ENCODE measurements at regions not wholly inside any gene's neighbourhood (a gene's known extent, or its start where the extent isn't known, plus 50 kb on each side); places are given as distances from the start of the nearest gene placed in this dataset.

- no peaks in the 10 kb centered on the region for H3K27me3 ChIP-seq (ENCODE audit: insufficient read depth, insufficient read length)
- TF ChIP-seq SUZ12 (IDR thresholded peaks at IDR 0.05; ENCODE audit: extremely low read depth, insufficient read depth, insufficient read length), result no peak
- no peak for TF ChIP-seq ZNF274 (IDR thresholded peaks at IDR 0.05; ENCODE audit: low read depth, low read length)
- TF ChIP-seq YY1 (IDR thresholded peaks at IDR 0.05; ENCODE audit: insufficient read depth, insufficient read length), result no peak
- no peak overlapping the region for H3K9ac ChIP-seq (ENCODE audit: insufficient read length, low read depth)
- no peaks in the 10 kb centered on the region for H3K36me3 ChIP-seq (ENCODE audit: insufficient read depth, insufficient read length, low read length)
- no peak overlapping the region for H3K4me3 ChIP-seq (ENCODE audit: insufficient read length, low read depth)
- H3K4me1 ChIP-seq (ENCODE audit: insufficient read depth, insufficient read length), result no peaks in the 10 kb centered on the region
- no peaks in the 10 kb centered on the region for H3K9me3 ChIP-seq (ENCODE audit: insufficient read depth, low read length)
- no peak for DNase-seq (ENCODE audit: low read depth, low spot score)
Measured at GRCh38 chr5:45189481-45189880, 380.7 kb downstream of the MRPS30 start.

GRCh38 chr5:45195026-45195425 is 386.3 kb downstream of the MRPS30 start:
- no peaks in the 10 kb centered on the region for H3K9me3 ChIP-seq (ENCODE audit: insufficient read depth, low read length)
- no peak overlapping the region for H3K4me3 ChIP-seq (ENCODE audit: insufficient read length, low read depth)
- H3K4me1 ChIP-seq (ENCODE audit: insufficient read depth, insufficient read length), result no peaks in the 10 kb centered on the region
- no peaks in the 10 kb centered on the region for H3K36me3 ChIP-seq (ENCODE audit: insufficient read depth, insufficient read length, low read length)
- no peak for TF ChIP-seq ZNF274 (IDR thresholded peaks at IDR 0.05; ENCODE audit: low read depth, low read length)
- TF ChIP-seq YY1 (IDR thresholded peaks at IDR 0.05; ENCODE audit: insufficient read depth, insufficient read length), result no peak
- no peak for TF ChIP-seq SUZ12 (IDR thresholded peaks at IDR 0.05; ENCODE audit: extremely low read depth, insufficient read depth, insufficient read length)
- DNase-seq (ENCODE audit: low read depth, low spot score), result no peak
- H3K9ac ChIP-seq (ENCODE audit: insufficient read length, low read depth), result no peak overlapping the region
- H3K27me3 ChIP-seq (ENCODE audit: insufficient read depth, insufficient read length), result no peaks in the 10 kb centered on the region

Data from NT2/D1 (cell line).